ENCODE measurements at regions not wholly inside any gene's neighbourhood (a gene's known extent, or its start where the extent isn't known, plus 50 kb on each side); places are given as distances from the start of the nearest gene placed in this dataset.
"Not testable (repeated sequence)": the region's sequence is repeated elsewhere in the genome, so short reads cannot be mapped to it uniquely, and the experiment has no call there.

DNA sequence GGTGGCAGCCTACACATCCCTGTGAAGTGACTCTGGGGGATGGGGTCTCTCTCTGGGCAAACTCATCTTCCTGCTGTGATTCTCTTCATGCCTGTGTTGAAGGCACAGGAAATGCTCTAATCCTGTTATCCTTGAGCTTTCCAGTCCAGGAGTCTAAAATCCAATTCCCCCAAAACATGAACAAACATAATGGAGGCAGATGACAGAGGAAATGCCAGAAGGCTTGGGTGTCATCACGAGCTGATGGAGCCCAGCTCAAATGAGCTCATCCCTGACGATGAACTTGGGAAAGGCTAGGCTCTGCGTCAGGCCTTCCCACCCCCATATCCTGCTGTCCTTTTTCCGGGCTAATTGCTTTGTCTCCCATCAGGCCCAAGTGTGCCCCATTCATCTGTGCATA lies 165.9 kb upstream of the PODXL start:
- peak; percentile 36 for DNase-seq

DNA sequence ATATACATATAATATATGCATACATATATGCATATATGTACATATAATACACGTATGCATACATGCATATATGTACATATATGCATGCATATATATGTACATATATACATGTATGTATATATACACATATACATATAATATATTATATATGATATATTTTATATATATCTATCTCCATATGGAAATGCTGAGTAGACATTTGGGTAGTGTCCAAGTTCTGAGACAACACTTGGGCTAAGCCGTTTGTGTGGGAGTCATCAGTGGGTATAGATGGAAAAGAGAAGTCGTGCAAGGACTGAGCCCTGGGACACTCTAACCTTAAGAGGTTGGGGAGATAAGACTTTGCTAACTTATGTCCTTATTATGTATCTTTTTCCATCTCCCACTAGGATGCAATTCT lies 165.2 kb upstream of the PODXL start:
- DNase-seq, result no peak

DNA sequence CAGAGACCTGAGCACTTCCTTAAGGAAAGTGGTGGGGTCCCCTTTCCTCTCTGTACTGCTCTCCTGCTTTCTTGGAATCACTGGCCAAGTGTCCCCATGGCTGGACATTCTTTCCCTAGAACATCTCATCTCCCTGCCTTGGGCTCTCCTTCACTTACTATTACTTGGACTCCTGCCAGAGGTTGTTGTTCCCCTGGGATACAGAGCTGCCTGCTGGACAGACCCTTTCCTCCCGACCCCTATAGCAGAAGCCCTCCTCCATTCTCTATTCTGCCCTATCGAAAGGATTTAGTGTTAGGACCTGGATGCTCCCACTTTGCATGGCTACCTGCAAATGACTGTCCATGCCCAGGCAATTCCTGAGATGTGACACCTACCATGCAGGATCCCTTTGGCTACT lies 164.3 kb upstream of the PODXL start:
- no peak for DNase-seq

DNA sequence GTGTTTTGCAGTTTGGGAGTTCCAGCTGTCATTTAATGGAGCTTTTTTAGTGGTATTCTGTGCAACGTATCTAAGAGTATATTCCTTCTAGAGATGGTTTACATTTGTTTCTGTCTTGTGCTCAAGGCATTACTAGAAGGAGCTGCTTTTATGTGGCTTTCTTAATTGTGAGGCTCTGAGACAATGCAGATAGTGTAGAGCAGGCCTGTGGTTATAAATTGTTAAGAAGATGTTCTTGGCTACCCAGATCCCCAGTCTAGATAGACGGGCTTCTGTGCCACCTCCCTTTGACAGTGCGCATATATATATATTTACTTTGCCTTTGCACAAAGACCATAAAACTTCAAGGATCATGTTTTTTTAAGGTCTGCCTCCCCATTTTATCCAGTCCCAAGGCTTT lies 160.8 kb upstream of the PODXL start:
- no peak for DNase-seq

DNA sequence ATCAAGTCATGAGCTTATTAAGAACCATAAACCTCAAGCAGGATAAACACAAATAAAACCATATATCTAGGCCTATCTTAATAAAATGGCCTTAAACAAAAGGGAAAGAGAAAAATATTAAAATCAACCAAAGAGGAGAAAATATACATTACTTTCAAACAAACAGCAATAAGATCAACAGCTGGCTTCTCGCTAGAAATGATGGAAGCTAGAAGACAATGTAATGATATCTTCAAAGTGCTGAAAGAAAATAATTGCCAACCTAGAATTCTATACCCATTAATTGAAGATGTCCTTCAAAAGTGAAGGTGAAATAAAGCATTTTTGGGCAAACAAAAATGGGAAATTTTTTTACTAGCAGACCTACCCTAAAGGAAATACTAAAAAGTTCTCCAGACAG lies 142.9 kb upstream of the PODXL start:
- DNase-seq, result no peak

DNA sequence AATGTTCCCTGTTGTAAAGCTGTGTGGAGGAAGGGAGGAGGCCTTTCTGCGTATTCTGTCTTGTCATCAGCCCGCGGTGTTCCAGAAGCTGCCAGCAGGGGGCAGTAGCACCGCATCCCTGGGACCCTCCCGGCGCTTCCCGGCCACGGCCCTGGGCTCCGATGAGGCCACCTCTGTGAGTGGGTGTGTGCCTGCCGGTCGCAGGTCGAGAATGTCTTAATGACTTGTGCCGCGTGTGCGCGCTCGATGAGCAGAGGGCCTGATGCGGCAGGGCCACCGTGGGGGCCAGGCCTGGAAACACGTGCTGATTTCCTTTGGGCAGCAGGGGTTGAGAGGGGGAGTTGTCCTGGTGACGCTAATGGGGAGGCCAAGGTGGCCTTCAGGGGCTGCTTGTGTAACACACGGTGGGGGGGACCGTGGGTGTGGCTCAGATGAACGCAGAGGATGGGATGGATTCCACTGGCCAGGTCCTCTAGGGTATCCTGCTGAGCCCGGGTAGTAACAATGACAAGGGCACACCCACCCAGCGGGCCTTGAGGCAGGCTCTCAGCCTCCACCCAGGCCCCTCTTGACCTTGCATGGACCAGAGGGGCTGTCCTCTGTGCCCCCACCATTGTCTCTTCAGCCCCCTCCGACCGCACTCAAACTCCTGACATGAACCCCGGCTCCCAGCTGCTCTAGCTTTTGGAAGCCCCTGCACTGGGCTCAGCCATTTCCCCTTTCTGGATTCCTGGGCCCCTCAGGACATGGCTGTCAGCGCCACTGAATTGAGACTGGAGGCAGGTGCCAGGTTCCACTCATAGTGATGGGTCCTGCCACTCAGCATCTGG lies 135.9 kb upstream of the PODXL start:
- DNase-seq, result peak; percentile 45

DNA sequence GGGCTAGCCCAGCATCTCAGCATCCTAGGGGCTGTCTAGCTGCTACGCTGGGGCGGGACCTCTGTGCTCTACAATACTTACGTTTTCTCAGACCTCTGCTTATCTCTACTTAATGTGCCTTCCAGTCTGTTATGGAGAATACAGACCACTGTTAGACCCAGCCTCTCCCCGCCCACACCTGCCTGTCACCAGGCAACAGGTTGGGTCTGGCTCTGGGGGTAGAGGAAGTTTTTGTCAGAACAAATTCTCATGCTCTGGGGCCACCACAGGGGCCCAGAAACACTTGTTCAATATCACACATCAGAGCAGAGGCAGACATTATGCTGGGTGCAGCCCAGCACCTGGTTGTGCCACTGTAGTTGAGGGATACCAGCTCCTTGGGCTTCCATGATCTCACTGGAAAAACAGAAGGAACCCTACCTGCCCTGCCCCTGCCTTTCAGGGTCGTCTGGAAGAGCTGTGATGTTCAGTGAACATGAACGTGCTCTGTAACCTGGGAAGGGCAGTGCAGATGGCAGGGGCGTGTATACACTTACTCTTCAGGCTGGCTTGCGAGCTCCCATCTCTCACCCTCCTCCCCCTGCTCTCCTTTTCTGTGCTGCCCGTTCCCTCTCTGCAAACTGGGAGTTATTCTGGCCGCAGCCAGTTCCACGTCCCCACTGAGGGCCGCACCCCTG lies 135.2 kb upstream of the PODXL start:
- DNase-seq, result no peak

DNA sequence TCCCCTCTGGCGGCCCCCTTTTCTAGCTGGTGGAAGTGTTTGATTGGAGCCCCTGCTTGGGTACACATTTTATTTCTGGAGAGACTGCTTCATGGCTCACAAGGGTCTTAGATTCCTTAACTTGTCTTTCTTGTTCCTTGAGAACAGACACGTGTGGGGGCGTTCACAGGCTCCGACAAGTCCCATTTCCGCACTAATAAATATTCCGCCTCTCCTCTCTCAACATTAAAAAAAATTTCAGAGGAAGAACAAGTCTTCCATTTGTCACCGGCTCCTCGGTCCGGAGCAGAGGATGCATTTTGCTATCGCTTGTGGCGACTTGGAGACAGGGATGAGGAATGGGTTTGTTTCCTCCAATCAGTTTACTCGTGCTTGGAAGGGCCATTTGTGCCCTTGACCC lies 134.0 kb upstream of the PODXL start:
- DNase-seq, result no peak

DNA sequence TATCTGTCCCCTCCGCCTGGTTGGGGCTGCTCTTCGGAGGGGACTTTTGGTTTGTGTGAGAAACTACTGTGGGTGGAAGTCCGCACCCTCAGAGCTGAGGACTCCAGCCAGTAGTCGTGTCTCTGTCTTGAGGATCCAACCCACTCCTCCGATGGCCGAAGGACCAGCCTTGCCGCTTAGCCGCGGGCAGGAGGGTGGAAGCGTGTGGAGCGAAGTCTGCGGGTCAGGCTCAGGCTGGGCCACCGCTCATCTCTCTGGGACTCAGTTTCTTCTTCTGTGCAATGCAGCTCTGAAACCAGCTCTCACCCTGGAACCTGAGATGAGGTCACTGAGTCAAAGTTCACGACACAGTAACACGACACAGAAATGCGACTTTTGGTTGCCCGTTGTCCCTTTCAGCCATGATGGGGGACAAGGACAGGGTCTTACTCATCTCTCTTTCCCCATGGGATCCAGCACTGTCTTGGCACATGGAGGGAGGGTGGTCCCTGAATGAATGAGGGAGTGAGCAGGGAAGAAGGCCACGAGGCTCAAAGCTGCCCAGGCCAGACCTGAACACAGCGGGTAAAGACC lies 133.3 kb upstream of the PODXL start:
- DNase-seq, result no peak

DNA sequence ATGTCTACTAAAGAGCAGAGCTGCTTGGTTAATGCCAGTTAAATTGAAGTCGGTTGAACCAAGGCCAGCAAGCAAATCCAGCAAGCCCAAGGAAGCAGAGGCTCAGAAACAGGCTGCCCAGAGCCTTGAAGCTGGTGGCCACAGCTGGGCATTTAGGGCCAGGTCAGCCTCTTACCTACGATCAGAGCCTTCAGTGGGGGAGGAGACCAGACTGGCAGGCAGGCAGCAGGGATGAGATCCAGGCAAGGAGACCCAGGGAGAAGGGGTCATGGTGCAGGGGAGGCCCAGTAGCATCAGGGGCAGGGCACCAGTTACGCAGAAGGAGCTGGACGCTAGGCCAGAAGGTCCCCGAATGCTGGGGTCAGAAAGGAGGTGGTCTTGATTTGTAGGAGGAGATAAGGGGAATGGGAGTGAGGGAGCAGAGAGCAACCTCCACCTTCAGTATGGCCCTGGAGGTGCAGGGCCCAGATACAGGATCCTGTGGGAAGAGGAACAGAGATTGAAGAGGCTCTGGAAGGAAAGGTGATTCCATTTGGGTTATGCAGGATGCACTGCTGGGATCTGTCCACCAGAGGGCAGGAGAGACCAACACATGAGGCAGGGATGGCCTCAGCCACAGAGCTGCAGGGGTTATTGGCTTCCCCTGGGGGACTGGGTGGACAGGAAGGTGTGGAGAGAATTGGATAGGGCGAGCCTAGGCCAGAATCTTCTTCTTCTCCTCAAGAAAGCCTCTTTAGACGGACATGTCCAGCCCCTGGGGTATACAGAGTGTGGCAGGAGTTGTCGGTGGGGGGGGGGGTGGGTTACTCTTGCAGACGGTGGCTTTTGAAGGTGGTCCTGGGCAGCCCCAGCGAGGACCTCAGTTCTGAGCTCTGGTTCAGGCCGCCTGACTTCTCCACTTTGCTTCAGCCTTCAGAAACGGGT lies 132.6 kb upstream of the PODXL start:
- peak; percentile 65 for DNase-seq

DNA sequence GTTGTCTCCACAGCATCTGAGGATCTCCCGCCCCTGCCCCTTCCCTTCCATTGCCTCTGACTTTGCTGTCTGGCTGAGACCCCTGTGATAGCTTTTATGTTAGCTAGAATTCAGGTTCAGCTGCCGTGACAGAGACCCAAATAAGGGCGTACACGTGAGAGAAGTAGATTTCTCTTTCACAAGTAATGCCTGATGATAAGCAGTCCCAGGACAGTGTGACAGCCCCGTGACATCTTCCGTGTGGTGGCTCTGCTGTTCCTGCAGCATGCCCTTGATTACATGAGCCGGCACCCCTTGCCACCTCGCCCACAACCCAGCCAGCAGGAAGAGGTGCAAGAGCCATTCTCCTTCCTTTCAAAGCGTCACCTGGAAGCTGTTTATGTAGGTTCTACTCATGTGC lies 130.9 kb upstream of the PODXL start:
- no peak for DNase-seq

DNA sequence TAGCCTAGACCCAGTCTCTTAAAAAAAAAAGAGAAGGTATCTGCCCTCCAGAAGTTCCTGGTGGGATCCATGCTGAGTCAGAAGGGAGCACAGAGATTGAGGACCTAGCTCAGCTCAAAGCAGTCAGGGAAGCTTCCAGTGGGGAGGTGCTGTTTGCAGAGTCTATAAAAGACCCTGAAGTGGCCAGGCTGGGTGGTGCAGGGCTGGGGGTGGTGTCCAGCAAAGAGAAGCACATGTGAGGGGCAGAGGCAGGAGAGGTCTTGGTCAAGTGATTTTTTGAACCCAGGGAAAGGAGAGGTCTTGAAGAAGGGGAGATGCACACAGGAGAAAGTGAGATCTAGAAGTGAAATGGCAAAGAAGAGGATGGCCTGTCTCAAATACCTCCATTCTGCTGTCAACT lies 130.4 kb upstream of the PODXL start:
- no peak for DNase-seq

DNA sequence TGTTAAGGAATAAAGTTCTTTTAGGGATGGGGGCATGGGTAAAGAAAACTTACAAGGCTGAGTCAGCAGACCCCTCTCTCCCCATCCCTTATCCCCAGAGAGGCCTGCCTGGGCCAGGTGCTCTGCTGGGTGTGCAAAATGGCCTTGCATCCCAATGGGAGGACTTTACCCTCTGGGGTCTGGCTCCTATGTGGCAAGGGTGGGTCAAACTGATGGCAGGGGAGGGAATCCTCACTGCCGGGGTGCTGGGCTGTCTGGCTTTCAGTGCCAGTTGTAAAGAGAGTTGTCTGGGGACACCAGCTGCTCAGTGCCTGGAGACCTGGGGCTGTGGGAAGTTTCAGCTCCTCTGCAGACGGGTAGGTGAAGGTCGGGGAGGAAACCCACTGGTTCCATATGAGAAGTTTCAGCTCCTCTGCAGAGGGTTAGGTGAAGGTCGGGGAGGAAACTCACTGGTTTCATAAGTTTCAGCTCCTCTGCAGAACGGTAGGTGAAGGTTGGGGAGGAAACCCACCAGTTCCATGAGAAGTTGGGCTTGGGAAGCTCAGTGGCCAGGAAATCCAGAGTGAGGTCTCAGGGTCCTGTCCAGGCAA lies 127.2 kb upstream of the PODXL start:
- DNase-seq, result no peak

DNA sequence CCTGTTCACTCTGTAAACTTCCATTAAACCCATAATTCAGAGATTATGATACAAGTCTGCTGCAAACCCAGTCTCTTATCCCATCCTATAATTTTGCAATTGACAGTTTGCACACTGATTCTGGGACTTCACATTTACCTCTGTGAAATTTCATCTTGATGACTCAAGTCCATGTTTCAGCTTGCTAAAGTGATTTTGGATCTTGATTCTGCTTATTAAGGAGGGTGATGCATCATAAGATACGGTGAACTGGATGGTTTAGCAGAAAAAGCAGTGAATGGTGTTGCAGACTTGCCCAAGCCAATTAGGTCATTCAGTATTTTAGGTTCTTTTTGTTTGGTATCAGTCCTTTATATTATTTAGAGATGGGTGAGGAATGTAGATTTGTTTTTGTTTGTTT lies 125.5 kb upstream of the PODXL start:
- DNase-seq, result no peak

DNA sequence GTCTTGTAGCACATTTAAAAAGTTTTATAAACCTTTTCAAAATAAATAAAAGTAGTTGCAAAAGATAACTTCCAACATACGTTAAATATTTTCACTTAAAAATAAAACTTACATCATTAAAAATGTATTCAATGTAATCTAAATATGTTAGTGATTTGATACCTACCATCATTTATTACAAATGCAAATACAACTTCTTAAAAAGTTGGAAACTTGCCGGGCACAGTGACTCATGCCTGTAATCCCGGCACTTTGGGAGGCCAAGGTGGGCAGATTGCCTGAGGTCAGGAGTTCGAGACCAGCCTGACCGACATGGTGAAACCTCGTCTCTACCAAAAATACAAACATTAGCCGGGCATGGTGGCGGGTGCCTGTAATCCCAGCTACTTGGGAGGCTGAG lies 122.6 kb upstream of the PODXL start:
- DNase-seq, result not testable (repeated sequence)

DNA sequence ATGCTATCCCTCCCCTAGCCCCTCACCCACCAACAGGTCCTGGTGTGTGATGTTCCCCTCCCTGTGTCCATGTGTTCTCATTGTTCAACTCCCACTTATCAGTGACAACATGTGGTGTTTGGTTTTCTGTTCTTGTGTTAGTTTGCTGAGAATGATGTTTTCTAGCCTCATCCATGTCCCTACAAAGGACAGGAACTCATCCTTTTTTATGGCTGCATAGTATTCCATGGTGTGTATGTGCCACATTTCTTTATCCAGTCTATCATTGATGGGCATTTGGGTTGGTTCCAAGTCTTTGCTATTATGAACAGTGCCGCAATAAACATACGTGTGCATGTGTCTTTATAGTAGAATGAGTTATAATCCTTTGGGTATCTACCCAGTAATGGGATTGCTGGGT lies 120.4 kb upstream of the PODXL start:
- not testable (repeated sequence) for DNase-seq

DNA sequence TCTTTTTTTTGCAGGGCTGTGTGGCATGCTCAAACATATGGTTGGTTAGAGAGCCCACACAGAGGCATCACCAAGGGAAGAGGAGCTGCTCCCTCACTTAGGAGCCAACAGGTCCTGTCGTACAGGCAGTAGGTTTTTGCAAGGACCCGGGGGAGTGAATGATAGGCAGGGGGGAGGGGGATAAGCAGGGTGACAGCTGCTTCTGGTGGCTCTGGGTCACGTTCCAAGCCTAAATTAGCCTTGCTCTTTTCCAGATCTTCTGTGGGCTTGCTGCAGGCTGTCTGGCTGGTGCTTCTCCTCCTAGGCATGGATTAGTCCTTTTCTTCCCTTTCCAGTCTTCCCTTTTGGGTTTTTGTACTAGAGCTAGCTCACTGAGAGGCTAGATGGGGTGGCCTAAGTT lies 117.7 kb upstream of the PODXL start:
- DNase-seq, result no peak

DNA sequence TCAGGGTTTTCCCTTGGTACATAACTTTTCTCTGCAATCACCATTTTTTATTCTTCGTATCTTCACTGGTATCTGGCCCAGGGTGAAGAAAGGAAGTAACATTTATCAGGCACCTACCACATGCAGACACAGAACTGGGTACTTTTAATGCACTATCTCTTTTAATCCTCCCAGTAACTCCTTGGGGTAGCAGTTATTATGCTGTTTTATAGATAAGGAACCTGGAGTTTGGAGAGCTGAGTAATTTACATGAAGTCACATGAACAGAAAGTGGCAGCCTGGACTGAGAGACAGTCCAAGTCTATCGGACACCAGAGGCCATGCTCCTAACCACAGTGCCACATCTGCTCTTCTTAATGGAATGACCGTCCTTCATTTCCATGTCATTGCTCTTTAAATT lies 117.1 kb upstream of the PODXL start:
- DNase-seq, result no peak

DNA sequence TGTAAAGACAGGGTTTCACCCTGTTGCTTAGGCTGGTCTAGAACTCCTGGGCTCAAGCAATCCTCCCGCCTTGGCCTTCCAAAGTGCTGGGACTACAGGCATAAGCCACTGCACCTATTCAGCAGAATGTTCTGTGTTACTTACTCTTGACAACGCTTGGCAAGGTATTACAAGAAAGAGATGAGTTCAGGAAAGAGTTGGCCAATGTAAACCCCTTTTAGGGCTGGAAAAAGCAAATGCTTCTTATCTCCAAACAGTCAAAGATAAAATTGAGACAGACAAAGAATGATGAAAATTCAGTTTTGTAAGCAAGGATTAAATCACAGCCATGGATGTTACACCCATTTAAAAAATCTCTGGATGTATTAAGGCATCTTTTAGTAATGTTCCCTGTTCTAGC lies 114.0 kb upstream of the PODXL start:
- DNase-seq, result no peak

DNA sequence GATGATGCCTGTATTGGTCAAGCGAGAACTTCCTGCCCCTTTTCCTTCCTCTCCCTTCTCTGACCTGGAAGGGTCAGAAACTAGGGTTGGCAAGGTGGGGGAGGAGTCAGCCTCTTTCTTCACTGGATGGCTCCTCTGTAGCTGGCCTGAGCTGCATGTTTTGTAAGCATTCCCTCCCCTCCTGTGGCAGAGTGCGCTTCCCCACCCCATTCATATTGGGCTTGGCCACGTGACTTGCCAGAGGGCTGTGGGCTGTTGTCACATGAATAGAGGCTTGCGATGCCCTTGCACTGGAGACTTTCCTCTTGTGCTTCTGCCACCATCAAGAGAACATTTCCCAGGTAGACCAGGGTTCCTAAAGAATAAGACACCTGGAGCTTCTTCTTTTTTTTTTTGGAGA lies 111.3 kb upstream of the PODXL start:
- no peak for DNase-seq

DNA sequence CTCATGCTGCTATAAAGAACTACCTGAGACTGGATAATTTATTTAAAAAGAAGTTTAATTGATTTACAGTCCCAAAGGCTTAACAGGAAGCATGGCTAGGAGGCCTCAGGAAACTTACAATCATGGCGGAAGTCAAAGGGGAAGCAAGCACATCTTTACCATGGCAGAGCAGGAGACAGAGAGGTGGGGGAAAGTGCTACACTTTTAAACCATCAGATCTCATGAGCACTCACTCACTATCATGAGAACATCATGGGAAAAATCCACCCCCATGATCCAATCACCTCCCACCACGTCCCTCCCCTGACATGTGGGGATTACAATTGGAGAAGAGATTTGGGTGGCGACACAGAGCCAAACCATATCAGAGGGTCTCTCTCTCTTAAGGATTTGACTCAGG lies 108.6 kb upstream of the PODXL start:
- no peak for DNase-seq

DNA sequence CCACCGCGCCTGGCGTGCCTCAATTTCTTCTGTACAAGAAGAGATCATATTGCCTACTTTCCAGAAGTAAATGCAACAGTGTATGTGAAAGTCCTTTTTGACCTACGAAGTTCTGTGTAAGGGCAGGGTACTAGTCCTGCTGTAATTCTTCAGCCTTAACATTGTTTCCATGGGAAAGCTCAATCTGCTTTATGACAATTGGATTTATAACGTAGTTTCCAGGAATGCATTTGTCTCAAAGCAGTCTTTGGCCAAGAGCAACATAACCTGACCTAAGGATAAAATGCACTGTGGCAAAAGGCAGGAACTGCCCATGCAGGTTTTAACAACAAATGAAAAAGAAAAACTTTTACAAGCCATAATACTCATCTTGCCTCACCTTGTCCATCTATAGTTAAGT lies 108.1 kb upstream of the PODXL start:
- no peak for DNase-seq

Data from EL (cell line).